Mammary epithelial cell (primary cell): ENCODE measurements at regions not wholly inside any gene's neighbourhood (a gene's known extent, or its start where the extent isn't known, plus 50 kb on each side); places are given as distances from the start of the nearest gene placed in this dataset.

Experiments
- EZH2 ChIP-seq: IDR thresholded peaks from 2 replicates; pipeline ENCODE4 v1.6.1; 2012; ENCODE audit warnings: low read length, inconsistent platforms, borderline replicate concordance
- TF ChIP-seq, protein P1 (sequence below), 2 donors: IDR thresholded peaks in 1 of 2; conservative IDR thresholded peaks in 1 of 2; 2 replicates each; pipeline ENCODE4 v1.5.1; 2011 to 2012; ENCODE audit warnings: inconsistent platforms in 2 of 2, low read length in 2 of 2, mild to moderate bottlenecking in 2 of 2, control low read depth in 1 of 2, low read depth in 1 of 2; ENCODE audit not compliant: insufficient read depth in 1 of 2; ENCODE audit errors: extremely low read depth in 1 of 2

DNA sequence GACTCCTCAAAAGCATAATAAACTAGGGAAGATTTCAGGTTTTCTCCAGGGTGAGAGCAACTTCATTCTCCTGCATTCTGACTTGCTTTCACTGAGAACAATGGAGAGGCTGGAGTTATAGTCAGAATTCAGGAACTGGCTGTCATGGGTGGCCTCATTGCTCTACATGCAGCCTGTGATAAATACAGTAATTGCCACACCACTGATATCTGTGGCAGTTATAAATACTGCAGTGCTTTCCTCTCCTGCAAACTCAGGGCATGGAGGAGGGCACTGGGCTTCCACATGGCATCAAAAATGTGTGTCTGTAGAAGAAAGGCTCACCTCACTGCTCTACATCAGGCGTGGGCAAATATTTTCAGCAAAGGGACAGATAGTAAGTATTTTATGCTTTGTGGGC, 510.2 kb downstream of the ZNF516 start:
- TF ChIP-seq, protein P1, sequence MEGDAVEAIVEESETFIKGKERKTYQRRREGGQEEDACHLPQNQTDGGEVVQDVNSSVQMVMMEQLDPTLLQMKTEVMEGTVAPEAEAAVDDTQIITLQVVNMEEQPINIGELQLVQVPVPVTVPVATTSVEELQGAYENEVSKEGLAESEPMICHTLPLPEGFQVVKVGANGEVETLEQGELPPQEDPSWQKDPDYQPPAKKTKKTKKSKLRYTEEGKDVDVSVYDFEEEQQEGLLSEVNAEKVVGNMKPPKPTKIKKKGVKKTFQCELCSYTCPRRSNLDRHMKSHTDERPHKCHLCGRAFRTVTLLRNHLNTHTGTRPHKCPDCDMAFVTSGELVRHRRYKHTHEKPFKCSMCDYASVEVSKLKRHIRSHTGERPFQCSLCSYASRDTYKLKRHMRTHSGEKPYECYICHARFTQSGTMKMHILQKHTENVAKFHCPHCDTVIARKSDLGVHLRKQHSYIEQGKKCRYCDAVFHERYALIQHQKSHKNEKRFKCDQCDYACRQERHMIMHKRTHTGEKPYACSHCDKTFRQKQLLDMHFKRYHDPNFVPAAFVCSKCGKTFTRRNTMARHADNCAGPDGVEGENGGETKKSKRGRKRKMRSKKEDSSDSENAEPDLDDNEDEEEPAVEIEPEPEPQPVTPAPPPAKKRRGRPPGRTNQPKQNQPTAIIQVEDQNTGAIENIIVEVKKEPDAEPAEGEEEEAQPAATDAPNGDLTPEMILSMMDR (conservative IDR thresholded peaks at IDR 0.05 in 1 of 2, IDR thresholded peaks at IDR 0.05 in 1 of 2; ENCODE audit: extremely low read depth in 1 of 2, insufficient read depth in 1 of 2, low read depth in 1 of 2, low read length in 2 of 2), result no peak
- no peak for TF ChIP-seq EZH2
